Peyer's patch (tissue), 4 donors: ENCODE measurements at regions not wholly inside any gene's neighbourhood (a gene's known extent, or its start where the extent isn't known, plus 50 kb on each side); places are given as distances from the start of the nearest gene placed in this dataset.

Experiments used
- DNase-seq, 3 donors: peaks; one replicate each; pipeline ENCODE4 v3.0.0-alpha.2; 2017 to 2019
- H3K27ac ChIP-seq, 4 donors: fragments of 200-600 bp; sonication (generic); one replicate each; pipeline ENCODE4 v1.5.1; 2016 to 2019
- H3K27me3 ChIP-seq, 2 donors: fragments of 200-600 bp; sonication (generic); one replicate each; pipeline ENCODE4 v1.5.1; 2019
- H3K36me3 ChIP-seq, 3 donors: fragments of 200-600 bp; sonication (generic); one replicate each; pipeline ENCODE4 v1.5.1; 2016 to 2019
- H3K4me1 ChIP-seq, 4 donors: fragments of 200-600 bp; sonication (generic); one replicate each; pipeline ENCODE4 v1.5.1; 2016 to 2019
- H3K4me3 ChIP-seq, 4 donors: fragments of 200-600 bp; sonication (generic); 1 replicate in 3 of 4; 2 replicates in 1 of 4; pipeline ENCODE4 v1.5.1; 2016 to 2019; ENCODE audit warnings: mild to moderate bottlenecking in 1 of 4
- H3K9me3 ChIP-seq, 4 donors: fragments of 200-600 bp; sonication (generic); one replicate each; pipeline ENCODE4 v1.5.1; 2016 to 2019; ENCODE audit warnings: mild to moderate bottlenecking in 1 of 4
- POLR2A ChIP-seq, 2 donors: fragments of 450-650 bp; IDR thresholded peaks; one replicate each; pipeline ENCODE4 v1.5.1; 2017; ENCODE audit warnings: antibody characterized with exemption in 2 of 2, mild to moderate bottlenecking in 2 of 2, moderate library complexity in 2 of 2
- TF ChIP-seq, protein P1 (sequence below), 6 experiments: fragments of 450-650 bp in 4 of 6; fragments of 200-600 bp in 2 of 6; sonication (generic) in 1 of 6; IDR thresholded peaks; one replicate each; pipeline ENCODE4 v1.5.1; 2017 to 2019; ENCODE audit warnings: antibody characterized with exemption in 6 of 6, mild to moderate bottlenecking in 3 of 6, moderate library complexity in 1 of 6

DNA sequence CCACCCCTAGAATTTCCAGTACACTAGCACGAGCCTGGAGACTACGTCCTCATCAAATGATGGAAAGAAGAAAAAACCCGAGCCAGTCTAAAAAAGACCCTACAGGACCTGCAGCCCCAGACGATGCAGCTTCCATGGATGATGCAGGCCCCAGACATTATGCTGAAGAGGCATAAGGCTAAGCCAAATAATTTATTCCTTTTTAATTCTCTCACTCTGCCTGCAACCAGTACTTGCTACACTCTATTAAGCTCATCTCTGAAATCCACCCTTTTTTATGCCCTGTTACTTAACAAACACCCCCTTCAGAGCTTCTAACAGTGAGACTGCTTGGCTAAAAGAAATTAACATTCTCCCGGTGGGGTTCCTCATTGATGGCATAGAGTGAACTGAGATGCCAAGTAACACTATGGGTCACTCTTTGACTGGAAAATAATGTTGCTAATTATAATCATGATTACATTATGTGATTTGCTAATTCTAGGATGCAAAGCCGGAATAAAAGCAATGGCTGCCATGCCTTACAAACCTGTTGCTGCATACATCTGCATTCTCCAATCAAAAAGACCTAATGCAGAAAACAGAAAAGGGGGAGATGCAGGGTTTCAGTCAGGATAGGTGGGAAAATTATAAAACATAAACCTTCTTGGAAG, 1462.4 kb downstream of the UQCRFS1 start:
- Histone ChIP-seq H3K27me3 (no peaks in the 10 kb centered on the region), H3K4me3 (no peak overlapping the region), H3K9me3 (no peaks in the 10 kb centered on the region), H3K4me1 (no peaks in the 10 kb centered on the region), H3K36me3 (no peaks in the 10 kb centered on the region), H3K27ac (no peak overlapping the region)
- no peak for TF ChIP-seq POLR2A (IDR thresholded peaks at IDR 0.05)
- TF ChIP-seq, protein P1, sequence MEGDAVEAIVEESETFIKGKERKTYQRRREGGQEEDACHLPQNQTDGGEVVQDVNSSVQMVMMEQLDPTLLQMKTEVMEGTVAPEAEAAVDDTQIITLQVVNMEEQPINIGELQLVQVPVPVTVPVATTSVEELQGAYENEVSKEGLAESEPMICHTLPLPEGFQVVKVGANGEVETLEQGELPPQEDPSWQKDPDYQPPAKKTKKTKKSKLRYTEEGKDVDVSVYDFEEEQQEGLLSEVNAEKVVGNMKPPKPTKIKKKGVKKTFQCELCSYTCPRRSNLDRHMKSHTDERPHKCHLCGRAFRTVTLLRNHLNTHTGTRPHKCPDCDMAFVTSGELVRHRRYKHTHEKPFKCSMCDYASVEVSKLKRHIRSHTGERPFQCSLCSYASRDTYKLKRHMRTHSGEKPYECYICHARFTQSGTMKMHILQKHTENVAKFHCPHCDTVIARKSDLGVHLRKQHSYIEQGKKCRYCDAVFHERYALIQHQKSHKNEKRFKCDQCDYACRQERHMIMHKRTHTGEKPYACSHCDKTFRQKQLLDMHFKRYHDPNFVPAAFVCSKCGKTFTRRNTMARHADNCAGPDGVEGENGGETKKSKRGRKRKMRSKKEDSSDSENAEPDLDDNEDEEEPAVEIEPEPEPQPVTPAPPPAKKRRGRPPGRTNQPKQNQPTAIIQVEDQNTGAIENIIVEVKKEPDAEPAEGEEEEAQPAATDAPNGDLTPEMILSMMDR (IDR thresholded peaks at IDR 0.05): no peak
- no peak for DNase-seq

DNA sequence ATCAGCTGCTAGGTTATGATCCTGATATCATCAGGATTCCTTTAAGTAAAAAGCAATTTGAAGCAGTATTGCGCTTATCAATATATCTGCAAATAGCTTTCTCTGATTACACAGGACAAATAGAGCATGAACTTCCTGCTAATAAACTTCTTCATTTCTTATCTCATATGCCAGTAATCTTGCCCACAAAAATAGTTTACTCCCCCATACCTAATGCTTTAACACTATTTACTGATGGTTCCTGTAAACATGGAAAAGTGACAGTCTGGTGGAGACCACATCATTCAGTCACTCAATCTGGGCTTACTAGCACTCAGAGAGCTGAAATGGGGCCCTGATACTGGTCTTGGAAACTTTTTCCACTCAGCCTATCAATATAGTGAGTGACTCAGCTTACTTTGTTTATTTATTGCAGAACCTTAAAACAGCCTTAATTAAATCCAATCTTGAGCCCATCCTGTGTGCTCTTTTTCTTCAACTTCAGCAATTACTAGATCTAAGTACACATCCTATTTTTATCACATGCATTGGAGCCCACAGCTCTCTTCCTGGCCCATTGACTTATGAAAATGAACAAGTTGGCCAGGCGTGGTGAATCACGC, 1464.3 kb downstream of the UQCRFS1 start:
- Histone ChIP-seq H3K4me1 (no peaks in the 10 kb centered on the region), H3K36me3 (no peaks in the 10 kb centered on the region), H3K9me3 (no peaks in the 10 kb centered on the region), H3K27ac (no peak overlapping the region), H3K27me3 (no peaks in the 10 kb centered on the region), H3K4me3 (no peak overlapping the region)
- TF ChIP-seq POLR2A (IDR thresholded peaks at IDR 0.05): no peak
- TF ChIP-seq, protein P1 (IDR thresholded peaks at IDR 0.05): no peak
- no peak for DNase-seq

DNA sequence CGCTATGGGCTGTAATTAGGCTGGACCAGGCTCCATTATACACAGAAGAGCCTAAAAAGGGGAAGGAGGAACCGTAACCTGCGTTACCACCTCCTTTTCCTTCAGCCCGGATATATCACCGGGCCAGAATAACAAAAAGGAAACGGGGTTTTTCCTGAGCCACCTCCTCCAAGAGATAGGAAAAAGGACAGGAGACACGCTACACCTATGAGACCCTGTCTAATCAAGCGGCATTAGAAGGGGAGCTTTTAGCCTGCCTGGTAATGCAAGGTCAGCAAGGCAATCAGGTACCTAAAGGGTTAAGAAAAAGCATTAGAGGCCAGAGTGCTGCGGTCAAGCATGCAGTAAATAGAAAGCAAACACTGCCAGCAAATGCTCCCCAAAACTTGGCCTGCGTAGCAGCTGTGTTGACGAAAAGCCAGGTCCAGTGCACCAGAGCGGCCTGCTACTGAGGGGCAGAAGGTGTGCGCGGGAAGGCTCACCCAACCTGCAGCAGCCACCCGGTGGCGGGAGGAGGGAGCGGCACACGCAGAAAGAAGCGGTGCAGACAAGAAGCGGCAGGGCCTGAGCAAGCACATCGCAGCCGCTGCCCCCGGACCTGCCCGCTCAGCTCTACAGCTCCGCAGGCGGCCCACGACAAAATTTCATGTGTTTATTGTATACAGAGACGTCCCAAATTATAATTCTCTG, 1466.1 kb downstream of the UQCRFS1 start:
- no peak overlapping the region for H3K27ac ChIP-seq
- no peaks in the 10 kb centered on the region for H3K27me3 ChIP-seq
- DNase-seq: peak in 2 of 3 donors; percentile 37 to 47
- peak overlapping the region in 1 of 4 donors; percentile 15 for H3K4me3 ChIP-seq
- no peaks in the 10 kb centered on the region for H3K9me3 ChIP-seq
- no peaks in the 10 kb centered on the region for H3K4me1 ChIP-seq
- H3K36me3 ChIP-seq: no peaks in the 10 kb centered on the region
- TF ChIP-seq, protein P1 (IDR thresholded peaks at IDR 0.05): no peak

DNA sequence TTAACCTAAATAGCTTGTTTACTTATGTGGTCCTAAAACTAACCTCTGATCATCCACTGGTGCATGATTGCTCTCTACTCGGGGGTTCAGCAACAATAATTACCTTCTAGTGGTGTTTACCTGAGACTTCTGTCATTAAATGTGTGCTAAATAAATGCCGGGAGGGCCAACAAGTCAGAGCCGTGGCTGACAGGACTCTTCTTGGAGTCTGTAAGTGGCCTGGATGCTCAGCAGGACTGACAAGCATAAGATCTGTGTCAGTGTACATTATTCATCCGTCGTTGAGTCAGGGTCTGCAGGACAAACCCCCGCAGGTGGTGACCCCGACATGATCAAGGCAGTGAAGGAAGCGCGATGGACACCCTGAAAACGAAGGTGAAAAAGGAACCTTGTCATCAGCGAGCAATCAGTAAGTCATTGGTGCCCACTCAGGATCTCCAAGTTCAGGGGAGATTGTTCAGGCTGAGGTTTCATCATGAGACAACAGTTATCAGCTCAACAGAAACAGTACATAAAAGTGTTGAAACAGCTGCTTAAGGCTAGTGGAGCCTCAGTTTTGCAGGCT, 1466.9 kb downstream of the UQCRFS1 start:
- Histone ChIP-seq H3K27me3 (no peaks in the 10 kb centered on the region), H3K9me3 (no peaks in the 10 kb centered on the region), H3K36me3 (no peaks in the 10 kb centered on the region), H3K4me1 (no peaks in the 10 kb centered on the region), H3K4me3 (no peak overlapping the region), H3K27ac (no peak overlapping the region)
- DNase-seq: peak in 1 of 3 donors; percentile 18
- TF ChIP-seq, protein P1 (IDR thresholded peaks at IDR 0.05): no peak
- TF ChIP-seq POLR2A (IDR thresholded peaks at IDR 0.05): no peak

GRCh38 chr19:27744926-27745768, 1467.8 kb downstream of the UQCRFS1 start:
- peak in 1 of 3 donors; percentile 13 for DNase-seq

More at GRCh38 chr19:27744926-27745768, 1467.8 kb downstream of the UQCRFS1 start:
- Histone ChIP-seq H3K9me3 (no peaks in the 10 kb centered on the region), H3K27me3 (no peaks in the 10 kb centered on the region), H3K27ac (no peak overlapping the region), H3K4me3 (no peak overlapping the region), H3K36me3 (no peaks in the 10 kb centered on the region), H3K4me1 (no peaks in the 10 kb centered on the region)
- TF ChIP-seq, protein P1 (IDR thresholded peaks at IDR 0.05): no peak
- TF ChIP-seq POLR2A (IDR thresholded peaks at IDR 0.05): no peak
